ENCODE measurements at regions not wholly inside any gene's neighbourhood (a gene's known extent, or its start where the extent isn't known, plus 50 kb on each side); places are given as distances from the start of the nearest gene placed in this dataset.

GRCh38 chr14:26081043-26081442 is 516.8 kb downstream of the NOVA1 start:
- Histone ChIP-seq H3K27me3 (ENCODE audit: low read depth, low read length) (no peaks in the 10 kb centered on the region), H3K4me1 (ENCODE audit: low read length) (no peaks in the 10 kb centered on the region), H3K9me3 (ENCODE audit: insufficient read depth, low read length) (no peaks in the 10 kb centered on the region), H3K36me3 (replicated peaks; ENCODE audit: low read depth, low read length) (no peaks in the 10 kb centered on the region), H2AFZ (ENCODE audit: low read depth, low read length) (no peak overlapping the region), H3K27ac (ENCODE audit: low read length) (no peak overlapping the region), H3K9ac (ENCODE audit: low read length) (no peak overlapping the region), H3K4me3 (ENCODE audit: low read length) (no peak overlapping the region), H4K20me1 (ENCODE audit: insufficient read depth, low read length) (no peaks in the 10 kb centered on the region), H3K79me2 (ENCODE audit: low read length) (no peaks in the 10 kb centered on the region), H3K4me2 (ENCODE audit: low read length) (no peak overlapping the region)
- no peak for TF ChIP-seq CTCF (IDR thresholded peaks at IDR 0.05; ENCODE audit: low read depth, low read length)
- TF ChIP-seq EZH2phosphoT487 (IDR thresholded peaks at IDR 0.05; ENCODE audit: low read depth) = no peak

GRCh38 chr14:26078561-26078960 is 519.3 kb downstream of the NOVA1 start:
- H2AFZ ChIP-seq (ENCODE audit: low read depth, low read length) = no peak overlapping the region
- H3K4me1 ChIP-seq (ENCODE audit: low read length) = no peaks in the 10 kb centered on the region
- no peak overlapping the region for H3K27ac ChIP-seq (ENCODE audit: low read length)
- no peak overlapping the region for H3K4me3 ChIP-seq (ENCODE audit: low read length)
- no peaks in the 10 kb centered on the region for H4K20me1 ChIP-seq (ENCODE audit: insufficient read depth, low read length)
- H3K9me3 ChIP-seq (ENCODE audit: insufficient read depth, low read length) = no peaks in the 10 kb centered on the region
- no peak overlapping the region for H3K4me2 ChIP-seq (ENCODE audit: low read length)
- H3K79me2 ChIP-seq (ENCODE audit: low read length) = no peaks in the 10 kb centered on the region
- TF ChIP-seq EZH2phosphoT487 (IDR thresholded peaks at IDR 0.05; ENCODE audit: low read depth) (no peak), CTCF (IDR thresholded peaks at IDR 0.05; ENCODE audit: low read depth, low read length) (no peak)
- no peaks in the 10 kb centered on the region for H3K27me3 ChIP-seq (ENCODE audit: low read depth, low read length)
- H3K9ac ChIP-seq (ENCODE audit: low read length) = no peak overlapping the region
- no peaks in the 10 kb centered on the region for H3K36me3 ChIP-seq (replicated peaks; ENCODE audit: low read depth, low read length)

- H4K20me1 ChIP-seq (ENCODE audit: insufficient read depth, low read length) = no peaks in the 10 kb centered on the region
- H3K4me2 ChIP-seq (ENCODE audit: low read length) = no peak overlapping the region
- no peak overlapping the region for H3K4me3 ChIP-seq (ENCODE audit: low read length)
- H3K4me1 ChIP-seq (ENCODE audit: low read length) = no peaks in the 10 kb centered on the region
- no peak overlapping the region for H3K27ac ChIP-seq (ENCODE audit: low read length)
- no peaks in the 10 kb centered on the region for H3K36me3 ChIP-seq (replicated peaks; ENCODE audit: low read depth, low read length)
- no peak overlapping the region for H3K9ac ChIP-seq (ENCODE audit: low read length)
- no peaks in the 10 kb centered on the region for H3K79me2 ChIP-seq (ENCODE audit: low read length)
- H3K9me3 ChIP-seq (ENCODE audit: insufficient read depth, low read length) = no peaks in the 10 kb centered on the region
- no peak overlapping the region for H2AFZ ChIP-seq (ENCODE audit: low read depth, low read length)
- TF ChIP-seq EZH2phosphoT487 (IDR thresholded peaks at IDR 0.05; ENCODE audit: low read depth) (no peak), CTCF (IDR thresholded peaks at IDR 0.05; ENCODE audit: low read depth, low read length) (no peak)
- H3K27me3 ChIP-seq (ENCODE audit: low read depth, low read length) = no peaks in the 10 kb centered on the region
Measured at GRCh38 chr14:26074892-26075291, 522.9 kb downstream of the NOVA1 start.

GRCh38 chr14:26070443-26070842 is 527.4 kb downstream of the NOVA1 start:
- Histone ChIP-seq H3K27me3 (ENCODE audit: low read depth, low read length) (no peaks in the 10 kb centered on the region), H3K9ac (ENCODE audit: low read length) (no peak overlapping the region), H3K4me3 (ENCODE audit: low read length) (no peak overlapping the region), H3K27ac (ENCODE audit: low read length) (no peak overlapping the region), H3K36me3 (replicated peaks; ENCODE audit: low read depth, low read length) (no peaks in the 10 kb centered on the region), H4K20me1 (ENCODE audit: insufficient read depth, low read length) (no peaks in the 10 kb centered on the region), H3K9me3 (ENCODE audit: insufficient read depth, low read length) (no peaks in the 10 kb centered on the region), H3K4me2 (ENCODE audit: low read length) (no peak overlapping the region), H3K79me2 (ENCODE audit: low read length) (no peaks in the 10 kb centered on the region), H2AFZ (ENCODE audit: low read depth, low read length) (no peak overlapping the region), H3K4me1 (ENCODE audit: low read length) (no peaks in the 10 kb centered on the region)
- TF ChIP-seq EZH2phosphoT487 (IDR thresholded peaks at IDR 0.05; ENCODE audit: low read depth) (no peak), CTCF (IDR thresholded peaks at IDR 0.05; ENCODE audit: low read depth, low read length) (no peak)
